ENCODE measurements at regions not wholly inside any gene's neighbourhood (a gene's known extent, or its start where the extent isn't known, plus 50 kb on each side); places are given as distances from the start of the nearest gene placed in this dataset.
"Not testable (repeated sequence)": the region's sequence is repeated elsewhere in the genome, so short reads cannot be mapped to it uniquely, and the experiment has no call there.

- no peak overlapping the region for H3K4me2 ChIP-seq (ENCODE audit: insufficient read depth, low read length)
- H3K9me1 ChIP-seq (replicated peaks; ENCODE audit: control insufficient read depth, extremely low read depth, insufficient read depth, low read length), result no peaks in the 10 kb centered on the region
- intact Hi-C loops (cut with micrococcal nuclease) (no loop called here), dilution Hi-C loops (cut with MboI; ENCODE audit: extremely low pct_ligation_motif_present, low sequenced_read_pairs) (no loop called here)
- no peak overlapping the region for H3K4me3 ChIP-seq (replicated peaks in 1 of 3; ENCODE audit: insufficient read depth in 1 of 3, low read depth in 1 of 3, low read length in 3 of 3)
- H3K36me3 ChIP-seq (ENCODE audit: control insufficient read depth in 2 of 2, extremely low read depth in 1 of 2, insufficient read depth in 2 of 2, low read length in 2 of 2), result no peaks in the 10 kb centered on the region
- H3K9ac ChIP-seq (replicated peaks; ENCODE audit: extremely low read depth, insufficient read depth, low read length), result no peak overlapping the region
- no peaks in the 10 kb centered on the region for H3K9me3 ChIP-seq (replicated peaks; ENCODE audit: control insufficient read depth, insufficient read depth, low read length)
- ChIA-PET POLR2A (no interaction called here), CTCF (no interaction called here)
- H2AFZ ChIP-seq (ENCODE audit: low read depth, low read length), result no peak overlapping the region
- no peak overlapping the region for H3K27ac ChIP-seq (ENCODE audit: insufficient read depth, low read depth, low read length)
- BruUV-seq (replicated peaks), result no TSS peak
- H3K4me1 ChIP-seq (ENCODE audit: control insufficient read depth, extremely low read depth, insufficient read depth, low read length), result no peaks in the 10 kb centered on the region
- FAIRE-seq, result no peak
- no peaks in the 10 kb centered on the region for H4K20me1 ChIP-seq (replicated peaks; ENCODE audit: control insufficient read depth, extremely low read depth, insufficient read depth, low read length)
- TF ChIP-seq POLR2A (IDR thresholded peaks at IDR 0.05; ENCODE audit: low read depth, low read length), result no peak
- TF ChIP-seq FOS (IDR thresholded peaks at IDR 0.05; ENCODE audit: borderline replicate concordance, insufficient read depth, low read length), result no peak
- no peak for TF ChIP-seq POLR2AphosphoS5 (IDR thresholded peaks at IDR 0.05; ENCODE audit: insufficient read depth, low read depth, low read length)
- no peak for TF ChIP-seq MAX (IDR thresholded peaks at IDR 0.05; ENCODE audit: insufficient read depth, insufficient read length)
- TF ChIP-seq MYC (IDR thresholded peaks at IDR 0.05; ENCODE audit: low read depth, low read length), result no peak
- TF ChIP-seq EZH2 (IDR thresholded peaks at IDR 0.05; ENCODE audit: borderline replicate concordance, low read depth, low read length, severe bottlenecking), result no peak
- no peak for TF ChIP-seq CTCF (IDR thresholded peaks at IDR 0.05; ENCODE audit: extremely low read depth in 1 of 2, insufficient read depth in 1 of 2, low read depth in 1 of 2, low read length in 2 of 2)
- TF ChIP-seq JUN (IDR thresholded peaks at IDR 0.05; ENCODE audit: borderline replicate concordance, insufficient read depth, insufficient read length, low read depth), result no peak
- TF ChIP-seq GATA2 (IDR thresholded peaks at IDR 0.05; ENCODE audit: insufficient read depth, insufficient read length, low read depth, low read length), result no peak
- no peaks in the 10 kb centered on the region for H3K27me3 ChIP-seq (ENCODE audit: control insufficient read depth in 2 of 2, insufficient read depth in 2 of 2, low read length in 2 of 2)
- DNase-seq (ENCODE audit: low read depth, low spot score), result no peak
- H3K79me2 ChIP-seq (ENCODE audit: control insufficient read depth, insufficient read depth, low read length), result no peaks in the 10 kb centered on the region
Observed at GRCh38 chr10:62934258-62934657, 118.1 kb upstream of the EGR2 start.

GRCh38 chr10:62928763-62929162 is 112.6 kb upstream of the EGR2 start:
- H3K27me3 ChIP-seq (ENCODE audit: control insufficient read depth in 2 of 2, insufficient read depth in 2 of 2, low read length in 2 of 2); DNase-seq (ENCODE audit: low read depth, low spot score); dilution Hi-C loops (cut with MboI; ENCODE audit: extremely low pct_ligation_motif_present, low sequenced_read_pairs); FAIRE-seq; H2AFZ ChIP-seq (ENCODE audit: low read depth, low read length); H3K36me3 ChIP-seq (ENCODE audit: control insufficient read depth in 2 of 2, extremely low read depth in 1 of 2, insufficient read depth in 2 of 2, low read length in 2 of 2); H3K27ac ChIP-seq (ENCODE audit: insufficient read depth, low read depth, low read length); H3K4me2 ChIP-seq (ENCODE audit: insufficient read depth, low read length); H4K20me1 ChIP-seq (replicated peaks; ENCODE audit: control insufficient read depth, extremely low read depth, insufficient read depth, low read length); H3K9me3 ChIP-seq (replicated peaks; ENCODE audit: control insufficient read depth, insufficient read depth, low read length); H3K9me1 ChIP-seq (replicated peaks; ENCODE audit: control insufficient read depth, extremely low read depth, insufficient read depth, low read length); POLR2A ChIA-PET; H3K79me2 ChIP-seq (ENCODE audit: control insufficient read depth, insufficient read depth, low read length); H3K4me1 ChIP-seq (ENCODE audit: control insufficient read depth, extremely low read depth, insufficient read depth, low read length); H3K9ac ChIP-seq (replicated peaks; ENCODE audit: extremely low read depth, insufficient read depth, low read length); intact Hi-C loops (cut with micrococcal nuclease); CTCF ChIA-PET; BruUV-seq (replicated peaks); H3K4me3 ChIP-seq (replicated peaks in 1 of 3; ENCODE audit: insufficient read depth in 1 of 3, low read depth in 1 of 3, low read length in 3 of 3): not testable (repeated sequence)

All from endothelial cell of umbilical vein (primary cell).